NB4 (cell line): ENCODE measurements at regions not wholly inside any gene's neighbourhood (a gene's known extent, or its start where the extent isn't known, plus 50 kb on each side); places are given as distances from the start of the nearest gene placed in this dataset.

Source experiments
- POLR2A ChIP-seq: IDR thresholded peaks from 2 replicates; pipeline ENCODE4 v1.6.1; 2011; ENCODE audit warnings: mild to moderate bottlenecking; ENCODE audit not compliant: insufficient read length; ENCODE audit errors: extremely low read depth
- TF ChIP-seq, protein P1 (sequence below): IDR thresholded peaks from one replicate; pipeline ENCODE4 v1.5.1; 2012; ENCODE audit warnings: low read depth, low read length

DNA sequence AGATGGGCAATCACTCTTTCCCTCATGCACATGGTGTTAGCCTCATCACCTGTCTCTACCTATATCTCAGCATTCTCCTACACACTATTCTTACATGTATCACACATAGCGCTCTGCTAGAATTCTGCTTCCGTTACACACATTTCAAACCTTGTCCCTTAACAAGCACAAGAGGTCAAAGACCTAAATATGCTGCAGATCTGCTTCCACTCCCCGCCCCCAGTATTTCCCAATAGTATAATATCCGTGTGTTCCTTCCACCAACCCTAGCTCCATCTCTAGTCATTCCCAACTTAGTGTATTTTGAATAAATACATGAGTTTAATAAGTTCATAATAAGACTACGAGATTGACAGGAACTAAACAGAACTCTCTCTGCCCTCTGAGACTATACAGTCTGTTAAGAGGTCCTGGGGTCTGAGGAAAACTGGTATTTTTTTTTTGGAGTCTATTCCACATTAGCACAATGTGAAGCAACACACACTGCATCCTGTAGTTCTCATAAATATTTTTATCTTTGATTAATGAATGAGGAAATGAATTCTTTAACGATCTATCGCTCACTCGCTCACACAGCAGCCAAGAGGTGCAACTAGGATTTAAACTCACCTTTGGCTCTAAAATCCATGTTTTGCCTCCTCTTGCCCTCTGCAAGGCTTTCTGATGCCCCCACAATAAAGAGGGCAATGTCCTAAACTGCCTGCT lies 491.6 kb downstream of the QKI start:
- TF ChIP-seq, protein P1, sequence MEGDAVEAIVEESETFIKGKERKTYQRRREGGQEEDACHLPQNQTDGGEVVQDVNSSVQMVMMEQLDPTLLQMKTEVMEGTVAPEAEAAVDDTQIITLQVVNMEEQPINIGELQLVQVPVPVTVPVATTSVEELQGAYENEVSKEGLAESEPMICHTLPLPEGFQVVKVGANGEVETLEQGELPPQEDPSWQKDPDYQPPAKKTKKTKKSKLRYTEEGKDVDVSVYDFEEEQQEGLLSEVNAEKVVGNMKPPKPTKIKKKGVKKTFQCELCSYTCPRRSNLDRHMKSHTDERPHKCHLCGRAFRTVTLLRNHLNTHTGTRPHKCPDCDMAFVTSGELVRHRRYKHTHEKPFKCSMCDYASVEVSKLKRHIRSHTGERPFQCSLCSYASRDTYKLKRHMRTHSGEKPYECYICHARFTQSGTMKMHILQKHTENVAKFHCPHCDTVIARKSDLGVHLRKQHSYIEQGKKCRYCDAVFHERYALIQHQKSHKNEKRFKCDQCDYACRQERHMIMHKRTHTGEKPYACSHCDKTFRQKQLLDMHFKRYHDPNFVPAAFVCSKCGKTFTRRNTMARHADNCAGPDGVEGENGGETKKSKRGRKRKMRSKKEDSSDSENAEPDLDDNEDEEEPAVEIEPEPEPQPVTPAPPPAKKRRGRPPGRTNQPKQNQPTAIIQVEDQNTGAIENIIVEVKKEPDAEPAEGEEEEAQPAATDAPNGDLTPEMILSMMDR, result no peak
- no peak for TF ChIP-seq POLR2A
